ENCODE measurements at regions not wholly inside any gene's neighbourhood (a gene's known extent, or its start where the extent isn't known, plus 50 kb on each side); places are given as distances from the start of the nearest gene placed in this dataset.

GRCh38 chr12:78390920-78391319 is 473.7 kb upstream of the SYT1 start (continued):
- TF ChIP-seq, protein P1, sequence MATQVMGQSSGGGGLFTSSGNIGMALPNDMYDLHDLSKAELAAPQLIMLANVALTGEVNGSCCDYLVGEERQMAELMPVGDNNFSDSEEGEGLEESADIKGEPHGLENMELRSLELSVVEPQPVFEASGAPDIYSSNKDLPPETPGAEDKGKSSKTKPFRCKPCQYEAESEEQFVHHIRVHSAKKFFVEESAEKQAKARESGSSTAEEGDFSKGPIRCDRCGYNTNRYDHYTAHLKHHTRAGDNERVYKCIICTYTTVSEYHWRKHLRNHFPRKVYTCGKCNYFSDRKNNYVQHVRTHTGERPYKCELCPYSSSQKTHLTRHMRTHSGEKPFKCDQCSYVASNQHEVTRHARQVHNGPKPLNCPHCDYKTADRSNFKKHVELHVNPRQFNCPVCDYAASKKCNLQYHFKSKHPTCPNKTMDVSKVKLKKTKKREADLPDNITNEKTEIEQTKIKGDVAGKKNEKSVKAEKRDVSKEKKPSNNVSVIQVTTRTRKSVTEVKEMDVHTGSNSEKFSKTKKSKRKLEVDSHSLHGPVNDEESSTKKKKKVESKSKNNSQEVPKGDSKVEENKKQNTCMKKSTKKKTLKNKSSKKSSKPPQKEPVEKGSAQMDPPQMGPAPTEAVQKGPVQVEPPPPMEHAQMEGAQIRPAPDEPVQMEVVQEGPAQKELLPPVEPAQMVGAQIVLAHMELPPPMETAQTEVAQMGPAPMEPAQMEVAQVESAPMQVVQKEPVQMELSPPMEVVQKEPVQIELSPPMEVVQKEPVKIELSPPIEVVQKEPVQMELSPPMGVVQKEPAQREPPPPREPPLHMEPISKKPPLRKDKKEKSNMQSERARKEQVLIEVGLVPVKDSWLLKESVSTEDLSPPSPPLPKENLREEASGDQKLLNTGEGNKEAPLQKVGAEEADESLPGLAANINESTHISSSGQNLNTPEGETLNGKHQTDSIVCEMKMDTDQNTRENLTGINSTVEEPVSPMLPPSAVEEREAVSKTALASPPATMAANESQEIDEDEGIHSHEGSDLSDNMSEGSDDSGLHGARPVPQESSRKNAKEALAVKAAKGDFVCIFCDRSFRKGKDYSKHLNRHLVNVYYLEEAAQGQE (IDR thresholded peaks at IDR 0.05; ENCODE audit: low read depth, low read length): no peak
- TF ChIP-seq SIN3A (IDR thresholded peaks at IDR 0.05; ENCODE audit: borderline replicate concordance, low read depth, low read length) (no peak), RXRA (IDR thresholded peaks at IDR 0.05; ENCODE audit: borderline replicate concordance, low read depth) (no peak)

DNA sequence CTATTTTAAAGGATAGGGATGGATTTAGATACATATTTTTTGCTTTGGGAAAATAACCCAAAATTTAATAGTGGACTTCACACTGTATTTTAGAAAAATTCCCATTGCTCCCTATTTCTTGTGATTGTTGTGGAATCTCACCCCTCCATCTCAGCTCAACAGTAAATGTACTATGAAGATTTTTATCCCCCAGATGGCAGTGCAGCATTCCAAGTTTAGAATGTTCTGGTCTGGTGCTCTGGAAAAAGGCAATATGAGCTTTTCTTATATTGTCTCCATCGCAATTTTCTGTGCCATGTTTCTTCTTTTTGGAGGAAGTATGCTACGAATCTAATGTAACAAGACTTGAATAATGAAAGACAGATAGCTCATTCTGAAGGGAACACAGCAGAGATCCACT is 471.7 kb upstream of the SYT1 start:
- no peak overlapping the region for H3K4me3 ChIP-seq (ENCODE audit: low read depth in 2 of 2, low read length in 1 of 2)
- peak overlapping the region in 1 of 2 experiments; percentile 47; a peak in 1 of 4 replicates for H3K27ac ChIP-seq (ENCODE audit: low read depth in 2 of 2, low read length in 1 of 2)
- H3K9ac ChIP-seq: no peak overlapping the region
- ChIA-PET POLR2A (interaction anchor here (0.5 to 1.5 kb wide), 2 partner anchors 15 to 473 kb away, joined by 3 read pairs; no protein-coding TSS in a partner anchor), CTCF (interaction anchor here (0.6 to 2.1 kb wide), 27 partner anchors 9 to 1350 kb away, joined by 3 to 13 read pairs (median 4); partner anchors contain the start of gene SYT1)
- H3K9me2 ChIP-seq: no peaks in the 10 kb centered on the region
- H2AFZ ChIP-seq (ENCODE audit: low read depth): no peak overlapping the region
- TF ChIP-seq, protein P2, sequence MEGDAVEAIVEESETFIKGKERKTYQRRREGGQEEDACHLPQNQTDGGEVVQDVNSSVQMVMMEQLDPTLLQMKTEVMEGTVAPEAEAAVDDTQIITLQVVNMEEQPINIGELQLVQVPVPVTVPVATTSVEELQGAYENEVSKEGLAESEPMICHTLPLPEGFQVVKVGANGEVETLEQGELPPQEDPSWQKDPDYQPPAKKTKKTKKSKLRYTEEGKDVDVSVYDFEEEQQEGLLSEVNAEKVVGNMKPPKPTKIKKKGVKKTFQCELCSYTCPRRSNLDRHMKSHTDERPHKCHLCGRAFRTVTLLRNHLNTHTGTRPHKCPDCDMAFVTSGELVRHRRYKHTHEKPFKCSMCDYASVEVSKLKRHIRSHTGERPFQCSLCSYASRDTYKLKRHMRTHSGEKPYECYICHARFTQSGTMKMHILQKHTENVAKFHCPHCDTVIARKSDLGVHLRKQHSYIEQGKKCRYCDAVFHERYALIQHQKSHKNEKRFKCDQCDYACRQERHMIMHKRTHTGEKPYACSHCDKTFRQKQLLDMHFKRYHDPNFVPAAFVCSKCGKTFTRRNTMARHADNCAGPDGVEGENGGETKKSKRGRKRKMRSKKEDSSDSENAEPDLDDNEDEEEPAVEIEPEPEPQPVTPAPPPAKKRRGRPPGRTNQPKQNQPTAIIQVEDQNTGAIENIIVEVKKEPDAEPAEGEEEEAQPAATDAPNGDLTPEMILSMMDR (IDR thresholded peaks at IDR 0.05): peak; percentile 59
- peak; percentile 76 for TF ChIP-seq RAD21 (IDR thresholded peaks at IDR 0.05; ENCODE audit: low read length)
- no peak for TF ChIP-seq CHD2 (IDR thresholded peaks at IDR 0.05; ENCODE audit: low read length, partially characterized antibody)
- TF ChIP-seq NRF1 (IDR thresholded peaks at IDR 0.05; ENCODE audit: low read depth, low read length): no peak
- TF ChIP-seq SMC3 (IDR thresholded peaks at IDR 0.05; ENCODE audit: low read depth, low read length): peak; percentile 62
- 23% methylated on average over 2 of the region's 2 CpGs for WGBS (ENCODE audit: low lambda C conversion rate)
- H3F3A ChIP-seq (replicated peaks; ENCODE audit: insufficient read depth): no peaks in the 10 kb centered on the region
- H3K36me3 ChIP-seq (replicated peaks in 1 of 2; ENCODE audit: control insufficient read depth in 1 of 2, insufficient read depth in 2 of 2, low read length in 1 of 2): no peaks in the 10 kb centered on the region
- H3K4me1 ChIP-seq (ENCODE audit: control insufficient read depth in 1 of 2, insufficient read depth in 2 of 2, low read depth in 1 of 2, low read length in 1 of 2): no peaks in the 10 kb centered on the region; a peak in 3 of 4 replicates
- H3K9me3 ChIP-seq: no peaks in the 10 kb centered on the region
- no peaks in the 10 kb centered on the region for H3K27me3 ChIP-seq (ENCODE audit: insufficient read depth)
- DNase-seq: peak; percentile 5
- no peak overlapping the region for H3K4me2 ChIP-seq
- H3K79me2 ChIP-seq (ENCODE audit: insufficient read depth): no peaks in the 10 kb centered on the region
- no peaks in the 10 kb centered on the region for H4K20me1 ChIP-seq (ENCODE audit: insufficient read depth)

DNA sequence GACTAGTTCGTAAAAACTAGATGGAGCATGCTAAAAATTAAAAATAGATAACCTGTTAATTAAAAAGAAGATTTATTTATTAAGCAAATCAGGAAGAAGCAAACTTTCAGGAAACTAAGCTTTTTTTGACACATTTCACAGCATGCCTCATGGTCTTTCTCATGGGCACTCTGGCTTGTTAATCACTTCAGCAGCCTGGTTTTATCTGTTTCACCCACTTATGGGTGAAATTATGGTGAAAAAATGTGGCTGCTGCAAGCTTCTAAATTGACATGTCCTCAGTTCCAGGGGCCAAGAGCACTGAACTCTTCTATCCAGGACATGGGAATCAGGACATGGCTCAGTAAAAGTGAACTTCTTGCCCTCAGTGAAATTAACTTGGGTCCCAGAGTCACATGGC is 468.6 kb upstream of the SYT1 start:
- Histone ChIP-seq H4K20me1 (ENCODE audit: insufficient read depth) (no peaks in the 10 kb centered on the region), H3K36me3 (replicated peaks in 1 of 2; ENCODE audit: control insufficient read depth in 1 of 2, insufficient read depth in 2 of 2, low read length in 1 of 2) (no peaks in the 10 kb centered on the region), H3K9me2 (no peaks in the 10 kb centered on the region), H3K4me2 (no peak overlapping the region), H3K9ac (no peak overlapping the region), H3K27ac (ENCODE audit: low read depth in 2 of 2, low read length in 1 of 2) (no peak overlapping the region), H3K9me3 (no peaks in the 10 kb centered on the region), H3K27me3 (ENCODE audit: insufficient read depth) (no peaks in the 10 kb centered on the region), H3F3A (replicated peaks; ENCODE audit: insufficient read depth) (peaks cover 16% of the 10 kb centered on the region), H3K4me1 (ENCODE audit: control insufficient read depth in 1 of 2, insufficient read depth in 2 of 2, low read depth in 1 of 2, low read length in 1 of 2) (peaks cover 0 to 5% of the 10 kb centered on the region in 2 experiments; a peak in 3 of 4 replicates), H2AFZ (ENCODE audit: low read depth) (no peak overlapping the region), H3K79me2 (ENCODE audit: insufficient read depth) (no peaks in the 10 kb centered on the region), H3K4me3 (ENCODE audit: low read depth in 2 of 2, low read length in 1 of 2) (no peak overlapping the region)
- POLR2A ChIA-PET: no interaction called here
- CTCF ChIA-PET: interaction anchor here (0.7 to 1.1 kb wide), 2 partner anchors 13 to 951 kb away, joined by 3 read pairs; no protein-coding TSS in a partner anchor
- 92% methylated on average over 1 of the region's 1 CpG for WGBS (ENCODE audit: low lambda C conversion rate)
- DNase-seq: no peak
- TF ChIP-seq NFIC (IDR thresholded peaks at IDR 0.05; ENCODE audit: borderline replicate concordance) (no peak), YY1 (IDR thresholded peaks at IDR 0.05; ENCODE audit: low read depth) (no peak), RFX5 (IDR thresholded peaks at IDR 0.05; ENCODE audit: low read length) (no peak), TEAD4 (IDR thresholded peaks at IDR 0.05; ENCODE audit: borderline replicate concordance, insufficient read depth) (no peak), TCF12 (IDR thresholded peaks at IDR 0.05) (no peak), SIN3A (IDR thresholded peaks at IDR 0.05; ENCODE audit: borderline replicate concordance, low read depth, low read length) (no peak), MXI1 (IDR thresholded peaks at IDR 0.05; ENCODE audit: low read depth, low read length) (no peak), ZBTB33 (IDR thresholded peaks at IDR 0.05; ENCODE audit: borderline replicate concordance, low read depth) (no peak)
- TF ChIP-seq, protein P3, sequence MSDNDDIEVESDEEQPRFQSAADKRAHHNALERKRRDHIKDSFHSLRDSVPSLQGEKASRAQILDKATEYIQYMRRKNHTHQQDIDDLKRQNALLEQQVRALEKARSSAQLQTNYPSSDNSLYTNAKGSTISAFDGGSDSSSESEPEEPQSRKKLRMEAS (IDR thresholded peaks at IDR 0.05; ENCODE audit: low read depth): no peak
